Upper lobe of left lung (tissue), 4 donors: ENCODE measurements at regions not wholly inside any gene's neighbourhood (a gene's known extent, or its start where the extent isn't known, plus 50 kb on each side); places are given as distances from the start of the nearest gene placed in this dataset.

Experiments
- EP300 ChIP-seq, 4 donors: sonication (generic); formaldehyde crosslinking; IDR thresholded peaks; one replicate each; pipeline ENCODE4 v1.5.1; 2017; ENCODE audit warnings: antibody characterized with exemption in 4 of 4, control low read depth in 2 of 4
- POLR2A ChIP-seq, 4 donors: fragments of 450-650 bp; IDR thresholded peaks; one replicate each; pipeline ENCODE4 v1.5.1; 2016 to 2017; ENCODE audit warnings: antibody characterized with exemption in 4 of 4, mild to moderate bottlenecking in 2 of 4
- TF ChIP-seq, protein P1 (sequence below), 6 experiments: fragments of 450-650 bp in 4 of 6; fragments of 200-600 bp in 2 of 6; sonication (generic) in 2 of 6; IDR thresholded peaks; one replicate each; pipeline ENCODE4 v1.5.1; 2016 to 2019; ENCODE audit warnings: antibody characterized with exemption in 6 of 6

DNA sequence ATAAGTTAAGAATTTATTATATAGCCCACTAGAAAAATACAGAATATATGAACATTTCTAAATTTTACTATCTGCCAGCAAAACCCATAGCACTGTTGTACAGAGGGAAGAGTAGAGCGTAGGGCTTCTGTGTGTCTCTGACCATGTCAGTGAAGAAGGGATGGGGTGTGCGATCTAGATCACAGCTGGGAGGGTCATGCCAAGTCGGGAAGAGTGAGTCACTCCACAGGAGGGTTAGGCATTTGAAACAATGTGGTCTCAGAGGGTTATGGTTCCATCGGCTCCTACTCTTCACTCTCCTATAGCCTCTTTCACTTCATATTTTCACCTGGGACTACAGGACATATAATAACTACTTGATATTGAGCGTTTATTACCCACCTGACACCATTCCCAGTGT, 185.1 kb upstream of the DDHD1 start:
- TF ChIP-seq EP300 (IDR thresholded peaks at IDR 0.05) (no peak), POLR2A (IDR thresholded peaks at IDR 0.05) (no peak)
- TF ChIP-seq, protein P1, sequence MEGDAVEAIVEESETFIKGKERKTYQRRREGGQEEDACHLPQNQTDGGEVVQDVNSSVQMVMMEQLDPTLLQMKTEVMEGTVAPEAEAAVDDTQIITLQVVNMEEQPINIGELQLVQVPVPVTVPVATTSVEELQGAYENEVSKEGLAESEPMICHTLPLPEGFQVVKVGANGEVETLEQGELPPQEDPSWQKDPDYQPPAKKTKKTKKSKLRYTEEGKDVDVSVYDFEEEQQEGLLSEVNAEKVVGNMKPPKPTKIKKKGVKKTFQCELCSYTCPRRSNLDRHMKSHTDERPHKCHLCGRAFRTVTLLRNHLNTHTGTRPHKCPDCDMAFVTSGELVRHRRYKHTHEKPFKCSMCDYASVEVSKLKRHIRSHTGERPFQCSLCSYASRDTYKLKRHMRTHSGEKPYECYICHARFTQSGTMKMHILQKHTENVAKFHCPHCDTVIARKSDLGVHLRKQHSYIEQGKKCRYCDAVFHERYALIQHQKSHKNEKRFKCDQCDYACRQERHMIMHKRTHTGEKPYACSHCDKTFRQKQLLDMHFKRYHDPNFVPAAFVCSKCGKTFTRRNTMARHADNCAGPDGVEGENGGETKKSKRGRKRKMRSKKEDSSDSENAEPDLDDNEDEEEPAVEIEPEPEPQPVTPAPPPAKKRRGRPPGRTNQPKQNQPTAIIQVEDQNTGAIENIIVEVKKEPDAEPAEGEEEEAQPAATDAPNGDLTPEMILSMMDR (IDR thresholded peaks at IDR 0.05): no peak
